AG09319 (cell line): ENCODE measurements at regions not wholly inside any gene's neighbourhood (a gene's known extent, or its start where the extent isn't known, plus 50 kb on each side); places are given as distances from the start of the nearest gene placed in this dataset.

Experiments
- DNase-seq: peaks from one replicate; pipeline ENCODE4 v3.0.0-alpha.2; 2010; ENCODE audit warnings: low read depth; ENCODE audit errors: extremely low read depth
- TF ChIP-seq, protein P1 (sequence below): IDR thresholded peaks from 2 replicates; pipeline ENCODE4 v1.5.1; 2011; ENCODE audit warnings: low read depth, mild to moderate bottlenecking, inconsistent platforms, low read length, moderate library complexity

DNA sequence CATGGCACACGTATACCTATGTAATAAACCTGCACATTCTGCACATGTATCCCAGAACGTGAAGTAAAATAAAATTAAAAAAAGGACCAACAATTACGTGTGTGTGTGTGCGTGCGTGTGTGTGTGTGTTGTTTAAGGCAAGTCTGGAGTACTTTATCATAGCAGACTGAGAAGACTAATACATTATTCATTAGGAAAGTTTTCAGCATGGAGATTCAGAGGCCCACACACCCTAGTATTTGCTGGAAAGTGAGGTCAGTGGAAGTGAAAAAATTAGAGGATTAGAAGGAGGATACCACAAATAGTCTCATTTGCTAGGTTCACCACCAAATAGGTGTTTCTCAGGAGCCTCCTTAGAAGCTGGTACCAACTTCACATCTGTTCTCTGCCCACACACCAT, 457.1 kb upstream of the CPEB2 start:
- TF ChIP-seq, protein P1, sequence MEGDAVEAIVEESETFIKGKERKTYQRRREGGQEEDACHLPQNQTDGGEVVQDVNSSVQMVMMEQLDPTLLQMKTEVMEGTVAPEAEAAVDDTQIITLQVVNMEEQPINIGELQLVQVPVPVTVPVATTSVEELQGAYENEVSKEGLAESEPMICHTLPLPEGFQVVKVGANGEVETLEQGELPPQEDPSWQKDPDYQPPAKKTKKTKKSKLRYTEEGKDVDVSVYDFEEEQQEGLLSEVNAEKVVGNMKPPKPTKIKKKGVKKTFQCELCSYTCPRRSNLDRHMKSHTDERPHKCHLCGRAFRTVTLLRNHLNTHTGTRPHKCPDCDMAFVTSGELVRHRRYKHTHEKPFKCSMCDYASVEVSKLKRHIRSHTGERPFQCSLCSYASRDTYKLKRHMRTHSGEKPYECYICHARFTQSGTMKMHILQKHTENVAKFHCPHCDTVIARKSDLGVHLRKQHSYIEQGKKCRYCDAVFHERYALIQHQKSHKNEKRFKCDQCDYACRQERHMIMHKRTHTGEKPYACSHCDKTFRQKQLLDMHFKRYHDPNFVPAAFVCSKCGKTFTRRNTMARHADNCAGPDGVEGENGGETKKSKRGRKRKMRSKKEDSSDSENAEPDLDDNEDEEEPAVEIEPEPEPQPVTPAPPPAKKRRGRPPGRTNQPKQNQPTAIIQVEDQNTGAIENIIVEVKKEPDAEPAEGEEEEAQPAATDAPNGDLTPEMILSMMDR: no peak
- DNase-seq: no peak

DNA sequence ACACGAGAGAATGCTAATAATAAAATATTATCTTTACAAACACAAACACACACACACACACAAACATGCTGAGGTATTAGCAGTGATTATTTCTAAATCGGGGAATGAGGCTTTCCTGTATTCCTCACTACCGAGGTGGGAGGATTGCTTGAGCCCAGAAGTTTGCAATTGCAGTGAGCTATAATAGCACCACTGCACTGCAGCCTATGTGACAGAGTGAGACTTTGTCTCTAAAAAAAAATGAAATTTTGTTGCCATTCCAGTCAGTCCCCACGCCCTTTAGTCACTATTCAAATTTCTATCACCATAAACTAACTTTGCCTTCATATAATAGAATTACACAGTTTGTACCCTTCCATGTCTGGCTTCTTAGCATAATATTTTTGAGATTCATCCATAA, 456.5 kb upstream of the CPEB2 start:
- no peak for DNase-seq
- TF ChIP-seq, protein P1: no peak

DNA sequence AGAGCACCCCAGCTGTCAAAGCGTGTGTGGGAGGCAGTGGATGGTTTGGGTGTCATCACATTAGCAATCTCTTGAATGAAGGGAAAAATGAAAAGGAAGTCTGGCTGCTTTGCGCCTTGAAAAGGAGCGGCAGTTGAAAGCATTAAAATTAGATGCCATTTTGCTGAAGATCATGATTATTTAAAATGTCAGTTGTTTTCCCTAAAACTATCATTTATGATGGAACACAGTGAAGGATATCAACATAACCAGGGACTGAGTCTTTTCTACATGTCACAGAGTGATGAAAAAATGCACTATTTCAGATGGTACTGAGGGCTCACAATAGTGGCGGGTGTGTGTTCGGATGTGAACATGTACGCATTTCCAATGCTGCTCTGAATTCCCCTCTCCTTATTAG, 450.2 kb upstream of the CPEB2 start:
- TF ChIP-seq, protein P1: no peak
- no peak for DNase-seq

DNA sequence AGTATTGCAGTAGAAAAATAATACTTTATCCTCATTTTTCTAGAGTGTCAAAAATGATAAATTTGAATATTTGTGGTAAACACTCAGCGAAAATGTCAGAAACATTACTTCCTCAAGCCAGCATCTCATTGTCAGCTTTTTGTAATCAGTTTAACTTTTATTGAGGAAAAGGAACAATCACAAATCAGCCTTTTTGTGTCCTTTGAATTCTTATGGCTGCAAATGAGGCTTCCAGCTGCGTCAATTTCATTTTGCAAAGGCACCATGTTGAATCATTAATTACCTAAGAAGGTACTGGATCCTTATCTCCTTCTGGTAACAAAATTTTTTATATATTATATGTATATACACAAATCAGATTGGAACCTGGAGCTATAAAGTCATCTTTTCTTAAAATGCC, 442.6 kb upstream of the CPEB2 start:
- DNase-seq: no peak

DNA sequence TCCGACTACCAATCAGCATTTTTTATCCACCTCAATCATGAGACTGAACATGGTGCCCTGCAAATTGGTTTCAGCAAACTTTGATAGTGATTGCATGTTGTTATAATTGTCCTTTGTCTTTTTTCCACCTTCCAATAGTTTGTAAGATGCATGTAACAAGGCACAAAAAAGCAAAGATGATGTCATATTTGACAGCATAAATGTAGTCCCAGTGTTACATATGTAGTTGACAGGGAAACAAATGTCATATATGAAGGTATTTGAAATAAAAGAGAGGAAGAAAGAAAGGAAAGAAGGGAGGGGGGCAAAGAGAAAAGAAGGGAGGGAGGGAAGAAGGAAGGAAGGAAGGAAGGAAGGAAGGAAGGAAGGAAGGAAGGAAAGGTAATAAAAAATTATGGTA, 441.7 kb upstream of the CPEB2 start:
- TF ChIP-seq, protein P1: no peak
- DNase-seq: no peak

More for the DNA sequence above, 442.6 kb upstream of the CPEB2 start:
- TF ChIP-seq, protein P1: no peak

DNA sequence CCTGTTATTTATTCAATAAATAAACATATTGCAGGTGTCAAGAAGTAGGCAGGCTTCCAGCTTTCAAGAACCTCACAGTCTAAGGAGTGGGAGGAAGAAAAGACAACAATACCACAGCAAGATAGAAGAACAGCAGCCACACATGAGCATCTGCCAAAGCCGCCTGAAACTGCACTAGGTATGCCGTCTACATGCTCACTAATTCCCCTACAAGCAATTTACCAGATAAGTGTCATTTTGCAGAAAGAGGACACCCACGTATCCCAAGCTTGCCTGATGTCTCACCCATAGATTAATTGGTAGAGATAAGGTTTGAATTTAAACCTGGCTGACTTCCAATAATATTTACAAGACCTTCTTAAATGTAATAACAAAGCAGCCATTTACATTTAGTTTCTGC, 439.4 kb upstream of the CPEB2 start:
- DNase-seq: no peak
- TF ChIP-seq, protein P1: no peak

DNA sequence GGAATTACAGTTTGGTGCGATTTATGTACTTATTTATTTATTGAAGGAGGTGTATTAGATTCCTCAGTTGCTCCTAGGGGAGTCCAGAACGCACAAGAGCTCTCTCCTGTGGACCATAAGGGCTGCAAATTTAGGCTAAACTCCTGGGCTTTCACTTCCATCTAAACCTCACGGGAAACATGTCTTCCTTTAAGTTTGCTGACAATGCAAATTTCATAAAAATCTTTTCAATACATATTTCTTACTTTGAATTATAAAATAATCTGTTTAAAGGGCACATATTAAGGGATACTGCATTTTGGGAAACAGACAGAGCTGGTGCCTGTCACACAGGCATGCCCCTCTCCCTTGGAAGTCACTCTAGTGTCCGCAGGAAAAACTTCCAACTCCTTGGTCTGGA, 438.0 kb upstream of the CPEB2 start:
- no peak for DNase-seq
- TF ChIP-seq, protein P1: no peak
